Endothelial cell of umbilical vein (primary cell): ENCODE measurements at regions not wholly inside any gene's neighbourhood (a gene's known extent, or its start where the extent isn't known, plus 50 kb on each side); places are given as distances from the start of the nearest gene placed in this dataset.

Experiments used
- CTCF ChIP-seq, 2 donors: IDR thresholded peaks; 1 replicate in 1 of 2; 2 replicates in 1 of 2; pipeline ENCODE4 v1.5.1; 2011; ENCODE audit warnings: low read length in 2 of 2, mild to moderate bottlenecking in 2 of 2, moderate library complexity in 2 of 2, control low read depth in 1 of 2, inconsistent platforms in 1 of 2, low read depth in 1 of 2; ENCODE audit not compliant: insufficient read depth in 1 of 2; ENCODE audit errors: extremely low read depth in 1 of 2
- FOS ChIP-seq: IDR thresholded peaks from 2 replicates; pipeline ENCODE4 v1.6.1; 2011; ENCODE audit warnings: mild to moderate bottlenecking, low read length, moderate library complexity, borderline replicate concordance; ENCODE audit not compliant: insufficient read depth
- MYC ChIP-seq: IDR thresholded peaks from one replicate; pipeline ENCODE4 v1.6.1; 2011; ENCODE audit warnings: mild to moderate bottlenecking, low read depth, low read length
- POLR2A ChIP-seq: IDR thresholded peaks from 2 replicates; pipeline ENCODE4 v1.6.1; 2012; ENCODE audit warnings: low read depth, mild to moderate bottlenecking, control low read depth, low read length

GRCh38 chr5:53275666-53276065 is 166.1 kb upstream of the MOCS2 start:
- TF ChIP-seq POLR2A: no peak
- TF ChIP-seq MYC: no peak
- TF ChIP-seq CTCF (IDR thresholded peaks at IDR 0.05; ENCODE audit: extremely low read depth in 1 of 2, insufficient read depth in 1 of 2, low read depth in 1 of 2, low read length in 2 of 2): no peak
- TF ChIP-seq FOS: no peak
